ENCODE measurements at regions not wholly inside any gene's neighbourhood (a gene's known extent, or its start where the extent isn't known, plus 50 kb on each side); places are given as distances from the start of the nearest gene placed in this dataset.

DNA sequence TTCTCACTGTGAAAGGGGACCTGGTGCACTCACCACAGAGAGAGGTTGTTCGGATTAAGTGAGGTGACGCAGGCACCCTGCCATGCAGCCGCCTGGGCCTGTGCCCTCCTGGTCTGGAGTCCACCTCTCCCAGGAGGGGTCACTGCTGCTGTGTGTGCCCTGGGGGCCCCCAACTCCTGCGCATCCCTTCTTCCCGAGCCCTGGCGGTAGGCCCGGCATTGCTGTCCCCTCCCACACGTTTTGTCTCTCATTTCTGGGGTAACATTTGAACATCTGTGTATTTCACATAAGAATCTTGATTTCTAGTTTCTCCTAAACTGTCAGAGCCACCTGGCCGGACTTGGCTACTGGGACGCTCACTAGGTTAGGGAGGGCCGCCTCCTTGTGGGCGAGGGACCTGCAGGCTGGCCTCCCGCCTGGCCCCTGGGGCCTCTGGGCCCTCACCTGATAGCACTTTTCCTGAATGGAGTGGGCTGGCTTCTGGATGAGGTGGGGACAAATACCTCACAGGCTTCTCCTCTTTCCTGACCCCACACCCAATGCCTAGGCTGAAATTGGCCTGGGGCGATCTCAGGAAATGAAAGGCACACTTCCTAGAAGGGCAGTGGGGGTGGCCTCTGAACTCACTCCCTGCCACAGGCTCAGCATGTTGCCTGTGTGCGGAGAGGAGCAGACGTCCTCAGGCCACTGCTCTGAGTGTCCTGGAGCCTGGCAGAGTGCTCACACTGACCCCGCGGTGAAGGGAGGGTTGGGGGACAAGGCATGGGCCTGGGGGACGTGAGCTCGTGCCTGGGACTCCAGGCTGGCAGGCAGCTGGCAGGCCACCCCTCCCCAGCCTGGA, 104.2 kb upstream of the PRR23E start:
- no peak for DNase-seq

DNA sequence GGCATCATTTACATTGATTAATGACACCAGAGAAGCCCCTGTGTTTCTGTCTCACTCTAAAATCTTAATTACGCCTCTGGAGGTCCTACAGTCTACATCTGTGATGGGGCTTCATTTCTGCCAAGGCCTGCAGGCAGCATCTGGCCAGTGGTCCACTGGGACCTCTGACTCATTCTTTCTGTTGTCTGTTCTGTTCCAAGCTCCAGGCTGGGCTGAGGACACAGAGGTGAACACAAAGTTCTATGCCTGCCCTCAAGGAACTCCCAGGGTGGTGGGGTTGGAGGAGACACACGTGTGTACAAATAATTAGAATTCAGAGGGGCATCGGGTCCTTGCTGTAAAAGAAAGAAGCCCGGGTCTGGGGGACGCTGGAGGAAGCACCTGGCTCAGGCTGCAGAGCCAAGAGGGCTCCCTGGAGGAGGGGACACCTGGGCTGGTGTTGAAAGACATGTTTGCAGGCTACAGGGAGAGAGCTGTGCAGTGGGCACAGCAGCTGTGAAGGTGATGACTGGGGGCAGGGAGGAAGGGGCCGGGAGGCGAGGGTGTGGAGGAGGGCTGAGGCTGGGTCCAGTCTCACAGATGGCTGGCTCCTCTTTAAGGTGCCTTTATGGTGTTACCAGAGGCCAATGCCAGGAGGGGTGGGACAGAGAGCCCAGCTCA, 103.3 kb upstream of the PRR23E start:
- DNase-seq: no peak

GRCh38 chr3:127090218-127091160, 102.4 kb upstream of the PRR23E start:
- no peak for DNase-seq

DNA sequence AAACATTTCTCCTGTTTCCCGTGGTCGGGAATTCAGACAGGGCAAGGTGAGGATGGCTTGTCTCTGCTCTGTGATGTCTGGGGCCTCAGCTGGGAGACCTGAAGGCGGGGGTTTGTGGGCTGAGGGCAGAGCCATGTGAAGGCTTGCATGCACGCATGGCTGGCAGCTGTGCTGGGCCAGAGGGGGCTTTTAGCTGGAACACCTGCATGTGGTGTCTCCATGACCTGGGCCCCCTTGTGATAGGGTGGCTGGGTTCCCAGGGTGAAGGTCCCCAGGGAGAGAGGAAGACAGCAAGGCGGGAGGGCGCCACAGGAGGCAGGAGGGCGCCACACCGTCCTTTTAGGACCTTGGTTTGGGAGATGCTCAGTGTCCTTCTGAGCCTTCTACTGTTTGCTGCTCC, 101.6 kb upstream of the PRR23E start:
- no peak for DNase-seq

- no peak for DNase-seq
Measured at GRCh38 chr3:127092368-127092767, 100.6 kb upstream of the PRR23E start.

- no peak for DNase-seq
Measured at GRCh38 chr3:127092776-127093175, 100.2 kb upstream of the PRR23E start.

GRCh38 chr3:127093312-127093711, 99.6 kb upstream of the PRR23E start:
- no peak for DNase-seq

GRCh38 chr3:127095774-127096173, 97.2 kb upstream of the PRR23E start:
- DNase-seq: no peak

DNA sequence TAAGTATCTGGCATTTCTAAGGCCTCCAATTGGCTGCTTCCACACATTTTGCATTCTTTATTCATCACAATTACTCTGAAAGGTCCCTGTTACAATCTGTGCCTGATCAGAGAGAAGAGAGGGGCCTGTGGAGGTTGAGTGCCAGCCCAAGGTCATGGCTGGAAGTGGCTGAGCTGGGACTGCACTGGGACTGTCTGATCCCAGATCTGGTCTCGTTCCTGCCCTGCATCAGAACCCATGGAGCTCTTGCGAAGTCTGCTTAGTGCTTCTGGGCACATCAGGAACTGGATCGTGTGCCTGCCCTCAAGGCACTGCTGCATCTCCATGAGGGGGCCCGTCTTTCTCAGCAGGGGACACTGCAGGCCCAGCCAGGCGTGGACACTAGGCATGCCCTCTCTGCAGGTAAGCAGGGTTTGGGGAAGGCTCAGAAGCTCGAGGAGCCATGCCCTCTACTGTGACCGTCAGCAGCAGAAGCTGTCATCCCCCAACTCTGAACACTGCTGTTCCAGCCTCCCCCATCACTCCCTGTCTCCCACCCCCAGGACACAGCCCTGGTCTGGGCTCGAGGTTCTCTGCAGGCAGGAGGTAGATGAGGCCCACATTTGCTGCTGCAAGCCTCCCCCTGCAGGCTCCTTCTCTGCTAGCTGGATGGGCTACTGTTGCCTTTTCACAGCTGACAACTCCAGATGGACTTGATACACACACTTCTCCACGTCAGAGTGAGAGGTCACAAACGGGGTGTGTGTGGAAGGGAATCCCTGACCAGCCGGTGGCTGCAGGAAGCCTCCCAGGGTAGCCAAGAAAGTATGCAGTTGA, 96.5 kb upstream of the PRR23E start:
- DNase-seq: no peak

DNA sequence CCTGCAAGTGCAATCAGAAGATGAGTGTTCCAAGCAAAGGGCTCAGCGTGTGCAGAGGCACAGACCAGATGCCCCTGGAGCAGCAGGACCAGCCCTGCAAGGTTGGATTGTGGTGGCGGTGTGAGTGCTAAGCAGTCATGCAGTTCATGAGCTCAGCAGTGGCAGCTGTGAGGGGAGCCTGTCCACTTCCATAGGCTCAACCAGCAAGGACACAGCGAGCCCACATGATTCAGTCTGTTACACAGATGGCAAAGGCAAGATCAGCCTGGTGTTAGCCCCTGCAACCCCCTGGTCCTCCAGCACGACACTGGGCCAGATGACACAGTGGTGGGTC, 95.9 kb upstream of the PRR23E start:
- no peak for DNase-seq

- no peak for DNase-seq
Measured at GRCh38 chr3:127097481-127097880, 95.5 kb upstream of the PRR23E start.

GRCh38 chr3:127099982-127100381, 92.9 kb upstream of the PRR23E start:
- DNase-seq: no peak

DNA sequence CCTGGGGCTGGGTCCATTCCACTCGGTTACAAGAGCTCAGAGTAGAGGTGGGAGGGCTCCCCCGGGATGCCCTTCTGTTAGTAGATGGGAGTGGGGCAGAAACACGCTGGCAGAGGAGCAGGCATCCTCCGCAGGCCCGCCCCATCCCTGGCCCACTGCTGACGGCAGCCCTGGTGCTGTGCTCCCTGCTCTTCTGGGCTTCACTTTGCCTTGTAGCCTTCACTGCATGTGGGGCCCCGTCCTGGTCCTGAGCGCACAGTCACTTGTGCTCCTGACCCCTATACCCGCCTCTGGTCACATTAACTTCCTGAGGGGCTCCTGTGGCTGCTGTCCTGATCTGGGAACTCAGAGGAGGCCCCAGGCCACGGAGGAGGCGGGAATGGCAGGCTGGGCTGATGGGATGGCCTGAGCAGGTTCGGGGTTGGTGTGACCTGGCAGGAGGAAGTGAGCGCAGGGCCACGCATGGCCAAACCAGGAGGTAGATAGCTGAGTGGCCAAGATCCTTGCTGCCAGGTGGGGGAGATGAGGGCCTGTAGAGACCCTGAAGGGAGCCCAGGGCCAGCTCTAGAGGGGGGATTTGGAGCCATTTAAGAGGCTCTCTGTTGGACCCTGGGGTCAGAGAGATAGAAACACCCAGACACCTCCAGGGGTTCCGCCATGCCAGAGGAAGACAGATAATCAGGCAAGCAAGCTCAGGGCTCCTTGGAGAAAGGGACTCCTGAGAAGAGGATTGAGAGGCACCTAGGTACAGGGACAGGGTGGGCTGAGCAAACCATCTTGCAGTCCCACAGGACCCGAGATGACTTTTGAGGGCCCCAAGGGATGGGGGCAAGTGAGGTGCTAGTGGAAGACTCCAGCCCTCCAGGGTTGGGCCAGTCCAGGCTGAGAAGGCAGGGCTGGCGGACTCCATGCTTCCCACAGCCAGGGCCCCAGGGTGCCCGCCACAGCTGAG, 92.2 kb upstream of the PRR23E start:
- DNase-seq: no peak

- no peak for DNase-seq
Measured at GRCh38 chr3:127101411-127102187, 91.3 kb upstream of the PRR23E start.

GRCh38 chr3:127102188-127102520, 90.8 kb upstream of the PRR23E start:
- no peak for DNase-seq

DNA sequence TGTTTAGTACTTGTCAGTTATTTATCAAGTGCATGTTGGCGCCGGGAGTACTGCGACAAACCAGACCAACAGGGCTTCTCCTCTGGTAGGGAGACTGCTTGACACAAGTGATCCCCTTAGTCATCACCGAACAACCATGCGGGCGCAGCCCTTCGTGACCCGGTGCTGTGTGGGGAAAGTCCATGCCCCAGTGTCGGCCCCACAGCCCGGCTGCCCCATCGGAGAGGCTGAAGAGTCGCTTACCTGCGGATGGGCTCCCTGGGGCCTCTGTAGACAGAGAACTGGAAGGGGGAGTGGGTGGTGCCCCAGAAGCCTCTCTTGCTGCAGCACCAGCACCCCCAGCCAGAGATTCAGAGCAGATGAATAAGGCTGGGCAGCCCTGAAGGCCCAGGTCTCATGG, 90.3 kb upstream of the PRR23E start:
- no peak for DNase-seq

- DNase-seq: no peak
Measured at GRCh38 chr3:127103080-127103479, 89.9 kb upstream of the PRR23E start.

DNA sequence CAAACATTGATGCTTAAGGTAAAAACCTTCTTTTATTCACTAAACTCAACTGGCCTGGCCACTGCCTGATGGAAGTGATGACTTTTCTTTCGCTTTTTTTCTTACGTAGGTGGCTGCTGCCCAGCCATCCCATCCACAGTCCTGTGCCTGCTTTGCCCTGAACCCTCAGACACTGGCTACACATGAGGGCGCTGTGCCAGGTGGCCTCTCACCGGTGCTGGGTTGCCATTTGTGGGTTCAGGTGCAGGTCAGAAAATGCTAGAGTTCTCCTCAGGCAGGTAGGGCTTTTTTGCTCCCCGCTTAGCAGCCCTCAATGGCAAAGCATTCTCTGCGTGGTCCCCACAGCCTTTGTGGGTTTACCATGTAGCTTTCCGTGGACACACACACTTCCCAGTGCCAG, 88.3 kb upstream of the PRR23E start:
- DNase-seq: no peak

GRCh38 chr3:127105587-127105986, 87.3 kb upstream of the PRR23E start:
- no peak for DNase-seq
